ENCODE measurements at regions not wholly inside any gene's neighbourhood (a gene's known extent, or its start where the extent isn't known, plus 50 kb on each side); places are given as distances from the start of the nearest gene placed in this dataset.

GRCh38 chr5:97606531-97606930 is 423.5 kb upstream of the RIOK2 start:
- no peak for DNase-seq

- no peak for DNase-seq
Measured at GRCh38 chr5:97608501-97608900, 425.5 kb upstream of the RIOK2 start.

- no peak for DNase-seq
Measured at GRCh38 chr5:97618721-97619120, 435.7 kb upstream of the RIOK2 start.

- no peak for DNase-seq
Measured at GRCh38 chr5:97623441-97623840, 440.4 kb upstream of the RIOK2 start.

- no peak for DNase-seq
Measured at GRCh38 chr5:97624886-97625285, 441.8 kb upstream of the RIOK2 start.

GRCh38 chr5:97627272-97627671 is 444.2 kb upstream of the RIOK2 start:
- DNase-seq: no peak

- DNase-seq: no peak
Measured at GRCh38 chr5:97628031-97628430, 445.0 kb upstream of the RIOK2 start.

GRCh38 chr5:97628807-97629206 is 445.8 kb upstream of the RIOK2 start:
- DNase-seq: no peak

- DNase-seq: no peak
Measured at GRCh38 chr5:97629276-97629675, 446.2 kb upstream of the RIOK2 start.

- no peak for DNase-seq
Measured at GRCh38 chr5:97635553-97635952, 452.5 kb upstream of the RIOK2 start.

- no peak for DNase-seq
Measured at GRCh38 chr5:97636766-97637165, 453.7 kb upstream of the RIOK2 start.

GRCh38 chr5:97641081-97641480 is 458.0 kb upstream of the RIOK2 start:
- DNase-seq: no peak

- DNase-seq: no peak
Measured at GRCh38 chr5:97644206-97644605, 461.2 kb upstream of the RIOK2 start.

GRCh38 chr5:97644896-97645295 is 461.8 kb upstream of the RIOK2 start:
- no peak for DNase-seq

- DNase-seq: no peak
Measured at GRCh38 chr5:97657239-97657638, 474.2 kb upstream of the RIOK2 start.

- DNase-seq: no peak
Measured at GRCh38 chr5:97658116-97658900, 475.3 kb upstream of the RIOK2 start.

GRCh38 chr5:97666783-97667182 is 483.7 kb upstream of the RIOK2 start:
- DNase-seq: no peak

GRCh38 chr5:97670447-97670846 is 487.4 kb upstream of the RIOK2 start:
- DNase-seq: no peak

GRCh38 chr5:97676608-97677007 is 493.6 kb upstream of the RIOK2 start:
- DNase-seq: no peak

- DNase-seq: no peak
Measured at GRCh38 chr5:97694091-97694490, 511.0 kb upstream of the RIOK2 start.

- no peak for DNase-seq
Measured at GRCh38 chr5:97714424-97714823, 531.4 kb upstream of the RIOK2 start.

- DNase-seq: no peak
Measured at GRCh38 chr5:97726106-97726505, 543.1 kb upstream of the RIOK2 start.

- no peak for DNase-seq
Measured at GRCh38 chr5:97728920-97729319, 545.9 kb upstream of the RIOK2 start.

- no peak for DNase-seq
Measured at GRCh38 chr5:97729938-97730337, 546.9 kb upstream of the RIOK2 start.

- no peak for DNase-seq
Measured at GRCh38 chr5:97735209-97735608, 552.2 kb upstream of the RIOK2 start.
